WERI-Rb-1 (cell line): ENCODE measurements at regions not wholly inside any gene's neighbourhood (a gene's known extent, or its start where the extent isn't known, plus 50 kb on each side); places are given as distances from the start of the nearest gene placed in this dataset.

Source experiments
- DNase-seq: peaks from one replicate; pipeline ENCODE4 v3.0.0-alpha.2; 2020
- H3K27ac ChIP-seq: fragments of 250-450 bp; sonication (Bioruptor Pico); 2 replicates; pipeline ENCODE4 v1.5.1; 2020; ENCODE audit warnings: mild to moderate bottlenecking, moderate library complexity
- H3K27me3 ChIP-seq: fragments of 250-450 bp; sonication (Bioruptor Pico); 2 replicates; pipeline ENCODE4 v1.5.1; 2021; ENCODE audit warnings: mild to moderate bottlenecking, low read depth, moderate library complexity; ENCODE audit not compliant: insufficient read depth, severe bottlenecking
- H3K36me3 ChIP-seq: fragments of 250-450 bp; sonication (Bioruptor Pico); 2 replicates; pipeline ENCODE4 v1.5.1; 2020; ENCODE audit warnings: mild to moderate bottlenecking, moderate library complexity
- H3K4me3 ChIP-seq: 2 replicates; pipeline ENCODE4 v1.5.1; 2011; ENCODE audit warnings: low read depth, mild to moderate bottlenecking, control low read depth, low read length
- H3K9me3 ChIP-seq: fragments of 250-450 bp; sonication (Bioruptor Pico); 2 replicates; pipeline ENCODE4 v1.5.1; 2021; ENCODE audit warnings: mild to moderate bottlenecking, moderate library complexity; ENCODE audit not compliant: severe bottlenecking
- CTCF ChIP-seq: IDR thresholded peaks from 2 replicates; pipeline ENCODE4 v1.5.1; 2011; ENCODE audit warnings: low read depth, mild to moderate bottlenecking, control low read depth, inconsistent platforms, low read length

- Histone ChIP-seq H3K27me3 (no peaks in the 10 kb centered on the region), H3K36me3 (no peaks in the 10 kb centered on the region), H3K9me3 (no peaks in the 10 kb centered on the region), H3K27ac (no peak overlapping the region), H3K4me3 (no peak overlapping the region)
- no peak for DNase-seq
- no peak for TF ChIP-seq CTCF
Observed at GRCh38 chr12:130247634-130248237, 85.5 kb downstream of the FZD10 start.

GRCh38 chr12:130249376-130249775 lies 87.1 kb downstream of the FZD10 start:
- no peak overlapping the region for H3K4me3 ChIP-seq
- no peak overlapping the region for H3K27ac ChIP-seq
- no peak for DNase-seq
- no peaks in the 10 kb centered on the region for H3K27me3 ChIP-seq
- no peaks in the 10 kb centered on the region for H3K9me3 ChIP-seq
- no peak for TF ChIP-seq CTCF
- H3K36me3 ChIP-seq = no peaks in the 10 kb centered on the region

- Histone ChIP-seq H3K27ac (no peak overlapping the region), H3K9me3 (no peaks in the 10 kb centered on the region), H3K27me3 (no peaks in the 10 kb centered on the region), H3K4me3 (no peak overlapping the region), H3K36me3 (no peaks in the 10 kb centered on the region)
- DNase-seq = no peak
- TF ChIP-seq CTCF = no peak
Observed at GRCh38 chr12:130251236-130251780, 86.4 kb upstream of the PIWIL1 start.

GRCh38 chr12:130253866-130254265 lies 83.8 kb upstream of the PIWIL1 start:
- Histone ChIP-seq H3K27ac (no peak overlapping the region), H3K9me3 (no peaks in the 10 kb centered on the region), H3K27me3 (no peaks in the 10 kb centered on the region), H3K36me3 (no peaks in the 10 kb centered on the region), H3K4me3 (no peak overlapping the region)
- TF ChIP-seq CTCF = no peak
- DNase-seq = no peak

- no peak for TF ChIP-seq CTCF
- no peak for DNase-seq
- H3K27ac ChIP-seq = no peak overlapping the region
- no peaks in the 10 kb centered on the region for H3K36me3 ChIP-seq
- H3K27me3 ChIP-seq = no peaks in the 10 kb centered on the region
- H3K4me3 ChIP-seq = no peak overlapping the region
- H3K9me3 ChIP-seq = no peaks in the 10 kb centered on the region
Observed at GRCh38 chr12:130254461-130255276, 83.0 kb upstream of the PIWIL1 start.
